Spleen (tissue), 11 donors: ENCODE measurements at regions not wholly inside any gene's neighbourhood (a gene's known extent, or its start where the extent isn't known, plus 50 kb on each side); places are given as distances from the start of the nearest gene placed in this dataset.
"Not testable (repeated sequence)": the region's sequence is repeated elsewhere in the genome, so short reads cannot be mapped to it uniquely, and the experiment has no call there.

Experiments
- DNase-seq: peaks from one replicate; pipeline ENCODE4 v3.0.0-alpha.2; 2020
- H3K27ac ChIP-seq, 8 donors: fragments of 200-600 bp; sonication (generic) in 7 of 8; 1 replicate in 4 of 8; 2 replicates in 4 of 8; pipeline versions ENCODE4 v1.5.0 to v1.8.0; 2016 to 2021; ENCODE audit warnings: inconsistent platforms in 4 of 8, mild to moderate bottlenecking in 4 of 8, moderate library complexity in 1 of 8
- H3K27me3 ChIP-seq, 7 donors: fragments of 200-600 bp; sonication (generic) in 6 of 7; replicated peaks in 1 of 7; 1 replicate in 4 of 7; 2 replicates in 3 of 7; pipeline versions ENCODE4 v1.5.0 to v1.8.0; 2016 to 2021; ENCODE audit warnings: inconsistent platforms in 3 of 7, mild to moderate bottlenecking in 1 of 7
- H3K36me3 ChIP-seq, 6 donors: fragments of 200-600 bp; sonication (generic) in 5 of 6; 1 replicate in 4 of 6; 2 replicates in 2 of 6; pipeline versions ENCODE4 v1.5.0 to v1.8.0; 2016 to 2021; ENCODE audit warnings: inconsistent platforms in 2 of 6
- H3K4me1 ChIP-seq, 6 donors: fragments of 200-600 bp; sonication (generic) in 5 of 6; 1 replicate in 3 of 6; 2 replicates in 3 of 6; pipeline versions ENCODE4 v1.5.0 to v1.8.0; 2016 to 2021; ENCODE audit warnings: inconsistent platforms in 3 of 6
- H3K4me3 ChIP-seq, 8 donors: fragments of 200-600 bp; sonication (generic) in 7 of 8; 1 replicate in 4 of 8; 2 replicates in 4 of 8; pipeline versions ENCODE4 v1.5.0 to v1.8.0; 2016 to 2021; ENCODE audit warnings: inconsistent platforms in 4 of 8, mild to moderate bottlenecking in 4 of 8, moderate library complexity in 2 of 8
- H3K9me3 ChIP-seq, 8 donors: fragments of 200-600 bp; sonication (generic) in 7 of 8; 1 replicate in 4 of 8; 2 replicates in 4 of 8; pipeline versions ENCODE4 v1.5.0 to v1.8.0; 2016 to 2021; ENCODE audit warnings: inconsistent platforms in 4 of 8
- POLR2A ChIP-seq, 3 donors: fragments of 450-650 bp; IDR thresholded peaks; one replicate each; pipeline ENCODE4 v1.5.1; 2017; ENCODE audit warnings: antibody characterized with exemption in 3 of 3, mild to moderate bottlenecking in 1 of 3
- POLR2AphosphoS5 ChIP-seq, 3 donors: sonication (generic); formaldehyde crosslinking; IDR thresholded peaks; one replicate each; pipeline ENCODE4 v1.5.1; 2017; ENCODE audit warnings: antibody characterized with exemption in 3 of 3
- WGBS, 5 donors: extraction: QIAGEN DNeasy Blood & Tissue Kit in 3 of 5; methylation state at CpG; one replicate each; pipeline versions ENCODE4 v1.1.5 to v1.1.7; 2013 to 2018; 5-methylcytosine and 5-hydroxymethylcytosine counted together
- intact Hi-C: fragments of 100-400 bp; cut with DNase I; formaldehyde crosslinking; loops from one replicate; pipeline ENCODE4 v1.15.0; 2023; ENCODE audit warnings: low total_unique reads
- TF ChIP-seq, protein P1 (sequence below), 11 experiments: fragments of 200-600 bp in 7 of 11; fragments of 450-650 bp in 4 of 11; sonication (generic) in 4 of 11; IDR thresholded peaks in 8 of 11; conservative IDR thresholded peaks in 3 of 11; 1 replicate in 7 of 11; 2 replicates in 4 of 11; pipeline versions ENCODE4 v1.4.0 to v1.8.0; 2016 to 2021; ENCODE audit warnings: antibody characterized with exemption in 11 of 11, inconsistent platforms in 4 of 11, mild to moderate bottlenecking in 1 of 11
- donor health status: healthy with polysubstance abuse.
- donor health status: DM: no; HTN: no; CAD: no; lungs with moderate emphysema.
- donor health status: DM: no; HTN: no; CAD: no.
- donor health status: Bipolar disorder and iron deficiency.
- donor health status: healthy.
- donor health status: DM: no; HTN: no; CAD: no.
- donor health status: DM: yes; HTN: yes; CAD: no.

DNA sequence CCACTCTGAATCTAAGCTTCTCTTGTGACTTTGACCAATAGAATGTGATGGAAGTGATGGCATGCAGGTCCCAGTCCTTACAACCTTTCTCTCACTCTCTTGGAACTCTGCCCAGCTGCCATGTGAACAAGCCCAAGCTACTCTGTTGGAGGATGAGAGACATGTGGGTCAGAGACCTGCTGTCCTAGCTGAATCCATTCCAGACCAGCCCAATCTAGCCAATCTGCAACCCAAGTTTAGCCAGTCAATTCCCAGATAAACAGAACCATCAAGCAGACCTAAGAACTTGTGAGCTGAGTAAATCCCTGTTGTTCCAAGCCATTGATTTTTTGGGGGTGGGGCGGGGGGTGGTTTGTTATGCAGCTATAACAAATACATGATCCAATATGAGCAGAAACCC, 69.2 kb upstream of the GRK3 start:
- Histone ChIP-seq H3K27ac (no peak overlapping the region), H3K4me1 (peaks cover 0 to 30% (median 18%) of the 10 kb centered on the region in 6 donors), H3K9me3 (no peaks in the 10 kb centered on the region), H3K27me3 (peaks cover 0 to 18% (median 0%) of the 10 kb centered on the region in 7 donors), H3K36me3 (peaks cover 0 to 10% (median 0%) of the 10 kb centered on the region in 6 donors), H3K4me3 (no peak overlapping the region)
- TF ChIP-seq, protein P1, sequence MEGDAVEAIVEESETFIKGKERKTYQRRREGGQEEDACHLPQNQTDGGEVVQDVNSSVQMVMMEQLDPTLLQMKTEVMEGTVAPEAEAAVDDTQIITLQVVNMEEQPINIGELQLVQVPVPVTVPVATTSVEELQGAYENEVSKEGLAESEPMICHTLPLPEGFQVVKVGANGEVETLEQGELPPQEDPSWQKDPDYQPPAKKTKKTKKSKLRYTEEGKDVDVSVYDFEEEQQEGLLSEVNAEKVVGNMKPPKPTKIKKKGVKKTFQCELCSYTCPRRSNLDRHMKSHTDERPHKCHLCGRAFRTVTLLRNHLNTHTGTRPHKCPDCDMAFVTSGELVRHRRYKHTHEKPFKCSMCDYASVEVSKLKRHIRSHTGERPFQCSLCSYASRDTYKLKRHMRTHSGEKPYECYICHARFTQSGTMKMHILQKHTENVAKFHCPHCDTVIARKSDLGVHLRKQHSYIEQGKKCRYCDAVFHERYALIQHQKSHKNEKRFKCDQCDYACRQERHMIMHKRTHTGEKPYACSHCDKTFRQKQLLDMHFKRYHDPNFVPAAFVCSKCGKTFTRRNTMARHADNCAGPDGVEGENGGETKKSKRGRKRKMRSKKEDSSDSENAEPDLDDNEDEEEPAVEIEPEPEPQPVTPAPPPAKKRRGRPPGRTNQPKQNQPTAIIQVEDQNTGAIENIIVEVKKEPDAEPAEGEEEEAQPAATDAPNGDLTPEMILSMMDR (IDR thresholded peaks at IDR 0.05 in 8 of 11, conservative IDR thresholded peaks at IDR 0.05 in 3 of 11), result no peak
- TF ChIP-seq POLR2AphosphoS5 (IDR thresholded peaks at IDR 0.05), result no peak
- TF ChIP-seq POLR2A (IDR thresholded peaks at IDR 0.05), result no peak
- DNase-seq, result no peak
- WGBS, 5 donors, result 78 to 97% (median 95%) methylated on average over 1 of the region's 1 CpG
- intact Hi-C loops, result no loop called here

DNA sequence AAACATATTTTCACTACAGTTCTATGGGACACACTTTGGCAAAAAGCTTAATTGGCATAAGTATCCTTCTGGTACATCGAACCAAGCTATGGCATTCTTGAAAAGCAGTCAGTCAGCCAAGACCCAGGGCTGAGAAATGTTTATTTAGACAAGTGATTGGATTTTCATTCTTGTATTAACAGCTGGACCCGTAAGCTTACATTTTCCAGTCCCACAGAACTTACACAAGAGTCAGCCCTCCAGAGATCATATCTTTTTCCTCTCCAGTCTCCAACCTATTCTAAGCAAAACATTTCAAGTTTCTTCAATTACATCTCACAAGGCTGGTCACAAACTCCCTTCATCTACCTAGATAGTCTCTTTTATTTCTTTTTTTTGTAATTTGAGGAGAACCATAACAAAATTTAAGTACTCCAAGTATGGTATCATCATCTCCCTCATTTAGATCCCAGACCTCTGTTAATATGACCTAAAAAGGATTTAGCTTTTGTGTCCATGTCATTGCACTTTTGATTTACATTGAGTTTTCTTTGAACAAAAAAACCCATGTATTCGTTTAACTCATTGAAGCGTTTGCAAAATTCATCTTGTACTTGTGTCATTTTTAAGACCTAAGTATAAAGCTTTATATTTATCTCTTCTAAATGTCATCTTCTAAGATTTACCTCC, 67.9 kb upstream of the GRK3 start:
- no peak for DNase-seq
- H3K36me3 ChIP-seq, result no peaks in the 10 kb centered on the region
- H3K9me3 ChIP-seq, result no peaks in the 10 kb centered on the region
- peaks cover 0 to 18% (median 0%) of the 10 kb centered on the region in 7 donors for H3K27me3 ChIP-seq
- peaks cover 0 to 30% (median 18%) of the 10 kb centered on the region in 6 donors for H3K4me1 ChIP-seq
- intact Hi-C loops, result no loop called here
- no peak overlapping the region for H3K4me3 ChIP-seq
- 81 to 88% (median 84%) methylated on average over 4 of the region's 4 CpGs for WGBS, 5 donors
- TF ChIP-seq POLR2A (IDR thresholded peaks at IDR 0.05) (no peak), POLR2AphosphoS5 (IDR thresholded peaks at IDR 0.05) (no peak)
- TF ChIP-seq, protein P1 (IDR thresholded peaks at IDR 0.05 in 8 of 11, conservative IDR thresholded peaks at IDR 0.05 in 3 of 11), result no peak
- no peak overlapping the region for H3K27ac ChIP-seq

DNA sequence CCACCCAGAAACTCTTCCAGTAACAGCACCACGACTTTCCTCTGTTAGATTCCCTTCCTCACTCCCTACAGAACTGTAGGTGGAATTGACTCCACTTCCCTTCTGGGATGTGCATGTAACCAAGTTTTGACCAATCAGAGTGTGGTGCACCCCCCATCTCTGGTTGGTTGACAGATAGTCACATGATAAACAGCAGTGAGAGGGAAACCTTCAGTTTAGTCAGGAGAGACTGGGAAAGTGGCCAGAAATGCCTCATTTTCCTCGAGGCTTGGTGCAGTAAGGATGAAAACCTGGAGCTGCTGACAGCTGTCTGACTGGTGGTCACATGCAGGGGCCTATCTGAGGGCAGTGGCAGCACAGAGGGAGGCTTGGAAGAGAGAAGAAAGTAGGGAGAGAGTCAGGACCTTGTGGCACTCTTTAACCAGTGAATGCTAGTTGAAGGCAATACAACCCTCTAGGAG, 67.3 kb upstream of the GRK3 start:
- H3K27me3 ChIP-seq, result peaks cover 0 to 18% (median 0%) of the 10 kb centered on the region in 7 donors
- intact Hi-C loops, result no loop called here
- DNase-seq, result no peak
- no peak overlapping the region for H3K4me3 ChIP-seq
- no peaks in the 10 kb centered on the region for H3K36me3 ChIP-seq
- WGBS, 5 donors, result 36 to 55% (median 51%) methylated on average over 2 of the region's 2 CpGs
- no peak overlapping the region for H3K27ac ChIP-seq
- TF ChIP-seq, protein P1 (IDR thresholded peaks at IDR 0.05 in 8 of 11, conservative IDR thresholded peaks at IDR 0.05 in 3 of 11), result no peak
- no peak for TF ChIP-seq POLR2AphosphoS5 (IDR thresholded peaks at IDR 0.05)
- no peak for TF ChIP-seq POLR2A (IDR thresholded peaks at IDR 0.05)
- peaks cover 0 to 27% (median 15%) of the 10 kb centered on the region in 6 donors for H3K4me1 ChIP-seq
- no peaks in the 10 kb centered on the region for H3K9me3 ChIP-seq

DNA sequence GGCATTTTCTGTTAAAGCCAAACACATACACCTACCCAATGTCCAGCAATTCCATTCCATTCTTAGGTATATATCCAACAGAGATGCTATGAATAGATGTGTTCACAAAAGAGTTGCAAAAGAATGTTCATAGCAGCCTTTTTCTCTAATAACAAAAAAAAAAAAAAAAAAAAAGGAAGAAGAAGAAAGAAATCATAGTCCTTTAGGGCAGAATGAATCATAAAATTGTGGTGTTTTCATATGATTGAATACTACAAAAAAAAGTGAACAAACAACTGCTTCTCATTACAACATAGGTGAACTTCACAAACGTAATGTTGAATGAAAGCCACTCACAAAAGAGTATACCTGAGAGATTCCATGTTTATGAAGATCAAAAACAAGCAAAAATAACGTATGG, 66.8 kb upstream of the GRK3 start:
- H3K27me3 ChIP-seq, result peaks cover 0 to 18% (median 0%) of the 10 kb centered on the region in 7 donors
- peaks cover 0 to 22% (median 10%) of the 10 kb centered on the region in 6 donors for H3K4me1 ChIP-seq
- intact Hi-C loops, result no loop called here
- WGBS, 5 donors, result 70 to 84% (median 76%) methylated on average over 2 of the region's 2 CpGs
- no peak overlapping the region for H3K4me3 ChIP-seq
- DNase-seq, result no peak
- H3K36me3 ChIP-seq, result no peaks in the 10 kb centered on the region
- no peak overlapping the region for H3K27ac ChIP-seq
- TF ChIP-seq, protein P1 (IDR thresholded peaks at IDR 0.05 in 8 of 11, conservative IDR thresholded peaks at IDR 0.05 in 3 of 11), result no peak
- TF ChIP-seq POLR2AphosphoS5 (IDR thresholded peaks at IDR 0.05) (no peak), POLR2A (IDR thresholded peaks at IDR 0.05) (no peak)
- no peaks in the 10 kb centered on the region for H3K9me3 ChIP-seq

DNA sequence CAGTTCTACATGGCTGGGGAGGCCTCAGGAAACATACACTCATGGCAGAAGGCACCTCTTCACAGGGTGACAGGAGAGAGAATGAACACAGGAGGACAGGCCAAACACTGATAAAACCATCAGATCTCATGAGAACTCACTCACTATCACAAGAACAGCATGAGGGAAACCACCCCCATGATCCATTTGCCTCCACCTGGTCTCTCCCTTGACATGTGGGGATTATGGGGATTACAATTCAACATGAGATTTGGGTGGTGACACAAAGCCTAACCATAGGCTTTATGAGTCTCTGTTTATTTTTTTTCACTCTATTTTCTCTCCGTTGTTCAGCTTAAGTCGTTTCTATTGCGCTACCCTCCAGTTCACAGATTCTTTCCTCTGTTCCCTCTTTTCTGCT, 63.8 kb upstream of the GRK3 start:
- H3K4me1 ChIP-seq, H3K27ac ChIP-seq, H3K9me3 ChIP-seq, H3K27me3 ChIP-seq, H3K4me3 ChIP-seq, intact Hi-C loops, H3K36me3 ChIP-seq, DNase-seq: not testable (repeated sequence)
- WGBS, 5 donors, result 61 to 95% (median 78%) methylated on average over 3 of the region's 3 CpGs

DNA sequence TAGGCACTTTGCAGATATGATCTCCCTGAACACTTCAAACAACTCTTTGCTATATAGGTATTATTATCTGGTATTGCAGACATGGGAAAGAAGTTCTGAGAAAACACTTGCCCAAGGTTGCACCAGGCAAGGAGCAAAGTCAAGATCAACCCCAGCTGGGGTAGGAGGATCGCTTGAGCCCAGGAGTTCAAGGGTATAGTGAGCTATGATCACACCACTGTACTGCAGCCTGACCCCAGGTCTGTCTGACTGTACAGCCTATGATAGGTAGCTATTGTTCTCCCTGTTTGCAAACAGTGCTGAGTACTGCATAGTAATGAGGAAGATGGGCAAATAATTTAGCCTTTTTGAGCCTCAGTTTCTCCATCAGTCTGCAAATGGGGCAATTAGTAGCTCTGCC, 60.5 kb upstream of the GRK3 start:
- H3K9me3 ChIP-seq, H3K4me3 ChIP-seq, H3K27ac ChIP-seq, H3K27me3 ChIP-seq, DNase-seq, H3K36me3 ChIP-seq, H3K4me1 ChIP-seq, intact Hi-C loops: not testable (repeated sequence)
- 76 to 100% (median 83%) methylated on average over 1 of the region's 1 CpG; no CpG with 5 or more reads in 2 of the 5 donors for WGBS, 5 donors
